SU-DHL-6 (cell line): ENCODE measurements at regions not wholly inside any gene's neighbourhood (a gene's known extent, or its start where the extent isn't known, plus 50 kb on each side); places are given as distances from the start of the nearest gene placed in this dataset.
"Not testable (repeated sequence)": the region's sequence is repeated elsewhere in the genome, so short reads cannot be mapped to it uniquely, and the experiment has no call there.

Experiments used
- H2AFZ ChIP-seq: fragments of 200-600 bp; sonication (generic); 2 replicates; pipeline ENCODE4 v1.6.1; 2014; ENCODE audit warnings: low read depth, mild to moderate bottlenecking, moderate library complexity, mixed read lengths, antibody characterized with exemption, low read length; ENCODE audit not compliant: severe bottlenecking
- H3F3A ChIP-seq: fragments of 200-600 bp; shearing (Covaris generic); 2 replicates; pipeline ENCODE4 v1.6.0; 2016; ENCODE audit warnings: antibody characterized with exemption, mild to moderate bottlenecking; ENCODE audit not compliant: insufficient read depth
- H3K27ac ChIP-seq: fragments of 200-600 bp; sonication (generic); 2 replicates; pipeline ENCODE4 v1.5.1; 2016; ENCODE audit warnings: low read depth, mild to moderate bottlenecking, low read length, moderate library complexity, mixed read lengths
- H3K27me3 ChIP-seq: fragments of 200-600 bp; sonication (generic), shearing (Covaris generic); 2 replicates; pipeline ENCODE4 v1.6.0; 2014; ENCODE audit warnings: mild to moderate bottlenecking, low read length
- H3K36me3 ChIP-seq: fragments of 200-600 bp; sonication (generic); 2 replicates; pipeline ENCODE4 v1.6.1; 2014; ENCODE audit warnings: mild to moderate bottlenecking, low read length, mixed read lengths
- H3K4me2 ChIP-seq: fragments of 300-600, 200-600 bp; shearing (Covaris generic), sonication (generic); 2 replicates; pipeline ENCODE4 v1.6.0; 2014; ENCODE audit warnings: low read length, low read depth, mild to moderate bottlenecking; ENCODE audit not compliant: poor library complexity, severe bottlenecking
- H3K4me3 ChIP-seq: fragments of 200-600 bp; sonication (generic); 2 replicates; pipeline ENCODE4 v1.5.1; 2014; ENCODE audit warnings: antibody characterized with exemption, low read length, mild to moderate bottlenecking, mixed read lengths; ENCODE audit not compliant: insufficient read depth, poor library complexity, severe bottlenecking
- H3K79me2 ChIP-seq: fragments of 200-600 bp; sonication (generic); 2 replicates; pipeline ENCODE4 v1.6.1; 2014; ENCODE audit warnings: mild to moderate bottlenecking, low read length, moderate library complexity; ENCODE audit not compliant: insufficient read depth
- H3K9ac ChIP-seq: fragments of 200-600 bp; sonication (generic); 2 replicates; pipeline ENCODE4 v1.7.0; 2014; ENCODE audit warnings: mild to moderate bottlenecking, low read length
- H3K9me2 ChIP-seq: fragments of 200-600 bp; sonication (generic); replicated peaks from 2 replicates; pipeline ENCODE4 v1.6.1; 2014; ENCODE audit warnings: low read length; ENCODE audit not compliant: insufficient read depth
- H3K9me3 ChIP-seq: fragments of 200-600 bp; sonication (generic); 2 replicates; pipeline ENCODE4 v1.6.1; 2014; ENCODE audit warnings: low read length, mixed read lengths; ENCODE audit not compliant: insufficient read depth
- H4K20me1 ChIP-seq: fragments of 200-600 bp; sonication (generic); 2 replicates; pipeline ENCODE4 v1.6.1; 2014; ENCODE audit warnings: low read depth, mild to moderate bottlenecking, antibody characterized with exemption, low read length, moderate library complexity, mixed read lengths
- CTCF ChIP-seq: fragments of 200-600 bp; sonication (generic); IDR thresholded peaks from one replicate; pipeline ENCODE4 v1.5.1; 2017; ENCODE audit warnings: antibody characterized with exemption, mild to moderate bottlenecking, low read length, moderate library complexity; ENCODE audit not compliant: insufficient read depth, poor library complexity, severe bottlenecking
- EZH2phosphoT487 ChIP-seq: fragments of 200-600 bp; sonication (generic), shearing (Covaris generic); conservative IDR thresholded peaks from 2 replicates; pipeline ENCODE4 v1.6.1; 2018; ENCODE audit warnings: mild to moderate bottlenecking, antibody characterized with exemption, low read length, moderate library complexity, mixed read lengths

- H3F3A ChIP-seq, result no peaks in the 10 kb centered on the region
- H4K20me1 ChIP-seq, result no peaks in the 10 kb centered on the region
Observed at GRCh38 chr17:74130841-74131240, 72.6 kb upstream of the RPL38 start.

GRCh38 chr17:74132354-74132753 is 71.1 kb upstream of the RPL38 start:
- Histone ChIP-seq H3K27me3 (no peaks in the 10 kb centered on the region), H3K27ac (no peak overlapping the region)
- TF ChIP-seq CTCF (no peak), EZH2phosphoT487 (no peak)

More at GRCh38 chr17:74130841-74131240, 72.6 kb upstream of the RPL38 start:
- Histone ChIP-seq H3K4me3 (no peak overlapping the region), H3K9ac (no peak overlapping the region), H3K27me3 (no peaks in the 10 kb centered on the region), H3K4me2 (no peak overlapping the region), H3K9me3 (no peaks in the 10 kb centered on the region), H2AFZ (no peak overlapping the region), H3K36me3 (no peaks in the 10 kb centered on the region), H3K27ac (no peak overlapping the region), H3K9me2 (no peaks in the 10 kb centered on the region), H3K79me2 (no peaks in the 10 kb centered on the region)
- TF ChIP-seq CTCF (no peak), EZH2phosphoT487 (no peak)

GRCh38 chr17:74133740-74134139 is 69.7 kb upstream of the RPL38 start:
- Histone ChIP-seq H3K4me3 (no peak overlapping the region), H3K79me2 (no peaks in the 10 kb centered on the region), H2AFZ (no peak overlapping the region), H3K27me3 (no peaks in the 10 kb centered on the region), H3K27ac (no peak overlapping the region), H3K9me3 (no peaks in the 10 kb centered on the region), H3K9me2 (no peaks in the 10 kb centered on the region), H3K9ac (no peak overlapping the region), H3K36me3 (no peaks in the 10 kb centered on the region), H3K4me2 (no peak overlapping the region), H3F3A (no peaks in the 10 kb centered on the region), H4K20me1 (no peaks in the 10 kb centered on the region)
- no peak for TF ChIP-seq CTCF
- no peak for TF ChIP-seq EZH2phosphoT487

More at GRCh38 chr17:74132354-74132753, 71.1 kb upstream of the RPL38 start:
- Histone ChIP-seq H3K4me3 (no peak overlapping the region), H3F3A (no peaks in the 10 kb centered on the region), H2AFZ (no peak overlapping the region), H3K79me2 (no peaks in the 10 kb centered on the region), H4K20me1 (no peaks in the 10 kb centered on the region), H3K4me2 (no peak overlapping the region), H3K9me3 (no peaks in the 10 kb centered on the region), H3K9ac (no peak overlapping the region), H3K36me3 (no peaks in the 10 kb centered on the region), H3K9me2 (no peaks in the 10 kb centered on the region)

GRCh38 chr17:74134234-74134633 is 69.2 kb upstream of the RPL38 start:
- H3K9ac ChIP-seq, H3K27me3 ChIP-seq, H3K4me3 ChIP-seq, H4K20me1 ChIP-seq, H3K27ac ChIP-seq, H3F3A ChIP-seq, H3K9me3 ChIP-seq, H3K4me2 ChIP-seq, H3K79me2 ChIP-seq, H3K9me2 ChIP-seq, H3K36me3 ChIP-seq, H2AFZ ChIP-seq: not testable (repeated sequence)
